IMR-90 (cell line): ENCODE measurements at regions not wholly inside any gene's neighbourhood (a gene's known extent, or its start where the extent isn't known, plus 50 kb on each side); places are given as distances from the start of the nearest gene placed in this dataset.

ENCODE experiments used
- ATAC-seq: fragments of 200-7000 bp; cut with Tn5 transposase; 2 replicates; pipeline ENCODE4 v1.9.1; 2020; ENCODE audit warnings: low read depth, mild to moderate bottlenecking, moderate library complexity
- BruUV-seq: library from RNA; stranded (reverse); fragments of 400-500 nt; replicated peaks from 2 replicates; lab custom pipeline; 2021; lab: Mats Ljungman, UMichigan
- CTCF ChIA-PET: fragments of 300-600 bp; formaldehyde crosslinking; extraction: SDS; loops from one replicate; lab custom pipeline; 2021; ENCODE audit warnings: antibody characterized with exemption; lab: Yijun Ruan, JAX
- POLR2A ChIA-PET: fragments of 300-600 bp; sonication (Branson Sonifier 250); formaldehyde crosslinking; loops from one replicate; lab custom pipeline; 2022; ENCODE audit warnings: antibody characterized with exemption; ENCODE audit not compliant: unreplicated experiment; lab: Charles Lee
- DNase-seq: peaks from one replicate; pipeline ENCODE4 v3.0.0; 2013
- H2AFZ ChIP-seq: replicated peaks from 2 replicates; pipeline ENCODE3; 2013; ENCODE audit warnings: low read length, mild to moderate bottlenecking; ENCODE audit not compliant: poor library complexity
- H2AK5ac ChIP-seq: 2 replicates; pipeline ENCODE4 v1.6.1; 2013; ENCODE audit warnings: low read depth, low read length, inconsistent platforms
- H2AK9ac ChIP-seq: replicated peaks from 2 replicates; pipeline ENCODE3; 2013; ENCODE audit warnings: mild to moderate bottlenecking, low read depth, low read length, moderate library complexity; ENCODE audit not compliant: poor library complexity
- H2BK120ac ChIP-seq: 2 replicates; pipeline ENCODE4 v1.6.1; 2013; ENCODE audit warnings: low read depth, low read length, inconsistent platforms
- H2BK15ac ChIP-seq: 3 replicates; pipeline ENCODE4 v1.6.1; 2013; ENCODE audit warnings: low read depth, low read length, inconsistent platforms
- H2BK20ac ChIP-seq: 2 replicates; pipeline ENCODE4 v1.6.1; 2013; ENCODE audit warnings: low read depth, mild to moderate bottlenecking, inconsistent platforms, low read length, moderate library complexity
- H2BK5ac ChIP-seq: 2 replicates; pipeline ENCODE4 v1.6.1; 2013; ENCODE audit warnings: mild to moderate bottlenecking, low read depth, low read length, inconsistent platforms; ENCODE audit not compliant: poor library complexity, severe bottlenecking
- H3K14ac ChIP-seq: replicated peaks from 2 replicates; pipeline ENCODE4 v1.6.1; 2013; ENCODE audit warnings: low read depth, low read length, inconsistent platforms
- H3K18ac ChIP-seq: 2 replicates; pipeline ENCODE4 v1.6.1; 2013; ENCODE audit warnings: low read depth, low read length, control low read depth
- H3K23ac ChIP-seq: 2 replicates; pipeline ENCODE4 v1.6.1; 2013; ENCODE audit warnings: low read depth, low read length, inconsistent platforms
- H3K27ac ChIP-seq: 2 replicates; pipeline ENCODE4 v1.5.1; 2013; ENCODE audit warnings: mild to moderate bottlenecking, control low read depth, low read length; ENCODE audit not compliant: insufficient read depth
- H3K27me3 ChIP-seq: 2 replicates; pipeline ENCODE4 v1.6.1; 2013; ENCODE audit warnings: low read length; ENCODE audit not compliant: control insufficient read depth, insufficient read depth
- H3K36me3 ChIP-seq: 2 replicates; pipeline ENCODE4 v1.6.1; 2013; ENCODE audit warnings: low read length, mixed read lengths; ENCODE audit not compliant: control insufficient read depth, insufficient read depth
- H3K4ac ChIP-seq: 2 replicates; pipeline ENCODE4 v1.6.1; 2013; ENCODE audit warnings: low read depth, low read length, inconsistent platforms
- H3K4me1 ChIP-seq: 2 replicates; pipeline ENCODE4 v1.6.1; 2013; ENCODE audit warnings: low read length, mixed read lengths; ENCODE audit not compliant: control insufficient read depth, insufficient read depth
- H3K4me2 ChIP-seq: 2 replicates; pipeline ENCODE4 v1.6.1; 2013; ENCODE audit warnings: low read depth, mild to moderate bottlenecking, control low read depth, low read length, moderate library complexity
- H3K4me3 ChIP-seq: 2 replicates; pipeline ENCODE4 v1.5.1; 2013; ENCODE audit warnings: low read depth, mild to moderate bottlenecking, control low read depth, low read length, moderate library complexity; ENCODE audit not compliant: insufficient read depth
- H3K56ac ChIP-seq: 2 replicates; pipeline ENCODE4 v1.6.1; 2013; ENCODE audit warnings: low read length, inconsistent platforms; ENCODE audit not compliant: insufficient read depth; ENCODE audit errors: extremely low read depth
- H3K79me1 ChIP-seq, 2 experiments: 2 replicates each; pipeline ENCODE4 v1.6.1; 2013; ENCODE audit warnings: low read length in 2 of 2, inconsistent platforms in 1 of 2, low read depth in 1 of 2
- H3K9ac ChIP-seq: 2 replicates; pipeline ENCODE4 v1.6.1; 2013; ENCODE audit warnings: low read depth, low read length, control low read depth
- H3K9me1 ChIP-seq: 2 replicates; pipeline ENCODE4 v1.6.1; 2013; ENCODE audit warnings: low read length, inconsistent platforms; ENCODE audit not compliant: insufficient read depth
- H3K9me3 ChIP-seq: 2 replicates; pipeline ENCODE4 v1.6.1; 2013; ENCODE audit warnings: low read length; ENCODE audit not compliant: control insufficient read depth, insufficient read depth
- H4K20me1 ChIP-seq: 2 replicates; pipeline ENCODE4 v1.6.1; 2013; ENCODE audit warnings: low read length, inconsistent platforms; ENCODE audit not compliant: insufficient read depth
- H4K5ac ChIP-seq: 2 replicates; pipeline ENCODE4 v1.6.1; 2013; ENCODE audit warnings: mild to moderate bottlenecking, low read depth, low read length, control low read depth
- H4K8ac ChIP-seq, 2 experiments: 2 replicates each; pipeline ENCODE4 v1.6.1; 2013; ENCODE audit warnings: low read depth in 2 of 2, low read length in 2 of 2, control low read depth in 1 of 2, inconsistent platforms in 1 of 2
- H4K91ac ChIP-seq: 2 replicates; pipeline ENCODE4 v1.6.1; 2013; ENCODE audit warnings: low read depth, low read length, inconsistent platforms; ENCODE audit not compliant: insufficient read depth
- BHLHE40 ChIP-seq: fragments of 150-350 bp; IDR thresholded peaks from 2 replicates; pipeline ENCODE4 v1.6.1; 2016; ENCODE audit warnings: mild to moderate bottlenecking, low read depth, low read length
- CEBPB ChIP-seq: IDR thresholded peaks from 2 replicates; pipeline ENCODE4 v1.6.1; 2012; ENCODE audit warnings: low read depth, low read length, improper control_type of control experiment
- CHD1 ChIP-seq: IDR thresholded peaks from 2 replicates; pipeline ENCODE4 v1.6.1; 2012; ENCODE audit warnings: low read depth, low read length, improper control_type of control experiment
- CTCF ChIP-seq: conservative IDR thresholded peaks from 2 replicates; pipeline ENCODE4 v1.5.1; 2012; ENCODE audit warnings: mild to moderate bottlenecking, low read depth, low read length, improper control_type of control experiment
- FOS ChIP-seq: fragments of 150-350 bp; IDR thresholded peaks from 2 replicates; pipeline ENCODE4 v1.6.1; 2016; ENCODE audit warnings: low read depth, low read length
- MAFK ChIP-seq: IDR thresholded peaks from 2 replicates; pipeline ENCODE4 v1.6.1; 2012; ENCODE audit warnings: low read depth, low read length, improper control_type of control experiment
- MAZ ChIP-seq: IDR thresholded peaks from 2 replicates; pipeline ENCODE4 v1.6.1; 2012; ENCODE audit warnings: low read depth, mild to moderate bottlenecking, low read length, improper control_type of control experiment, moderate library complexity, borderline replicate concordance
- MXI1 ChIP-seq: IDR thresholded peaks from 2 replicates; pipeline ENCODE4 v1.6.1; 2012; ENCODE audit warnings: low read depth, mild to moderate bottlenecking, low read length, moderate library complexity, borderline replicate concordance
- NFE2L2 ChIP-seq: fragments of 150-350 bp; IDR thresholded peaks from 2 replicates; pipeline ENCODE4 v1.6.1; 2016; ENCODE audit warnings: low read depth, mild to moderate bottlenecking, low read length
- POLR2A ChIP-seq: IDR thresholded peaks from 2 replicates; pipeline ENCODE4 v1.6.1; 2012; ENCODE audit warnings: mild to moderate bottlenecking, low read depth, low read length
- RAD21 ChIP-seq: IDR thresholded peaks from 2 replicates; pipeline ENCODE4 v1.6.1; 2012; ENCODE audit warnings: low read length, improper control_type of control experiment
- RCOR1 ChIP-seq: IDR thresholded peaks from 2 replicates; pipeline ENCODE4 v1.6.1; 2012; ENCODE audit warnings: mild to moderate bottlenecking, low read length, improper control_type of control experiment; ENCODE audit not compliant: insufficient replicate concordance
- RFX5 ChIP-seq: IDR thresholded peaks from 2 replicates; pipeline ENCODE4 v1.8.0; 2012; ENCODE audit warnings: low read depth, mild to moderate bottlenecking, low read length, moderate library complexity
- SMC3 ChIP-seq: fragments of 150-350 bp; IDR thresholded peaks from 2 replicates; pipeline ENCODE4 v1.6.1; 2016; ENCODE audit warnings: low read depth, mild to moderate bottlenecking, antibody characterized with exemption, low read length, moderate library complexity
- WGBS, 2 experiments: methylation state at CpG; one replicate each; pipeline versions ENCODE4 v1.1.5 to v1.1.7; 2013; ENCODE audit warnings: missing lambda C conversion rate in 2 of 2; ENCODE audit not compliant: insufficient read length in 1 of 2; ENCODE audit errors: extremely low coverage in 2 of 2; 5-methylcytosine and 5-hydroxymethylcytosine counted together
- dilution Hi-C: fragments of 300-500 bp; cut with HindIII; formaldehyde crosslinking; loops from one replicate; pipeline ENCODE4 v1.14.3; 2018; ENCODE audit warnings: low sequenced_read_pairs; ENCODE audit not compliant: unreplicated experiment
- in situ Hi-C: fragments of 300-500 bp; cut with MboI; formaldehyde crosslinking; loops from 3 replicates; pipeline ENCODE4 v1.14.3; 2019; ENCODE audit warnings: low sequenced_read_pairs, inconsistent platforms, mixed read lengths
- intact Hi-C: fragments of 100-400 bp; cut with micrococcal nuclease; formaldehyde crosslinking; loops from 2 replicates; pipeline ENCODE4 v1.10.0; 2022
- TF ChIP-seq, protein P1 (sequence below): fragments of 150-350 bp; IDR thresholded peaks from 2 replicates; pipeline ENCODE4 v1.6.1; 2016; ENCODE audit warnings: low read depth, mild to moderate bottlenecking, low read length, moderate library complexity, borderline replicate concordance
- TF ChIP-seq, protein P2 (sequence below): fragments of 150-350 bp; IDR thresholded peaks from 2 replicates; pipeline ENCODE4 v1.6.1; 2017; ENCODE audit warnings: mild to moderate bottlenecking, antibody characterized with exemption, low read length, low read depth

- dilution Hi-C loops (no loop called here), intact Hi-C loops (no loop called here), in situ Hi-C loops (no loop called here)
- Histone ChIP-seq H3K36me3 (no peaks in the 10 kb centered on the region), H3K79me1 (no peaks in the 10 kb centered on the region), H3K4me1 (0 out of 2 replicates have a peak, but pooled peaks cover 2% of the 10 kb centered on the region), H3K27ac (no peak overlapping the region), H3K27me3 (no peaks in the 10 kb centered on the region), H4K5ac (no peak overlapping the region), H4K8ac (no peak overlapping the region), H3K56ac (no peak overlapping the region), H2BK120ac (no peak overlapping the region), H2BK15ac (no peak overlapping the region), H4K91ac (no peak overlapping the region), H3K4ac (no peak overlapping the region; the same call in 1 of the 2 replicates), H4K20me1 (no peaks in the 10 kb centered on the region), H2AK5ac (no peak overlapping the region), H2BK20ac (no peak overlapping the region), H3K4me2 (no peak overlapping the region), H2BK5ac (no peak overlapping the region), H3K14ac (no peak overlapping the region; the same call in 1 of the 2 replicates), H2AK9ac (no peak overlapping the region), H3K9me1 (no peaks in the 10 kb centered on the region), H2AFZ (no peak overlapping the region), H3K18ac (no peak overlapping the region), H3K23ac (no peak overlapping the region), H3K9ac (no peak overlapping the region), H3K4me3 (no peak overlapping the region), H3K9me3 (no peaks in the 10 kb centered on the region)
- 80% methylated on average over 2 of the region's 5 CpGs; no CpG with 5 or more reads in 1 of the 2 experiments for WGBS, 2 experiments
- no TSS peak for BruUV-seq
- ChIA-PET CTCF (no interaction called here), POLR2A (interaction anchor here (0.6 kb wide), 1 partner anchor 350 kb away, joined by 3 read pairs; the partner anchor contains the start of gene CDH6)
- no peak for TF ChIP-seq MAFK
- no peak for TF ChIP-seq RAD21
- TF ChIP-seq CHD1: no peak
- no peak for TF ChIP-seq POLR2A
- TF ChIP-seq BHLHE40: no peak
- TF ChIP-seq RCOR1: no peak
- no peak for TF ChIP-seq MAZ
- TF ChIP-seq FOS: no peak
- TF ChIP-seq CEBPB: no peak
- no peak for TF ChIP-seq RFX5
- no peak for TF ChIP-seq SMC3
- TF ChIP-seq, protein P1, sequence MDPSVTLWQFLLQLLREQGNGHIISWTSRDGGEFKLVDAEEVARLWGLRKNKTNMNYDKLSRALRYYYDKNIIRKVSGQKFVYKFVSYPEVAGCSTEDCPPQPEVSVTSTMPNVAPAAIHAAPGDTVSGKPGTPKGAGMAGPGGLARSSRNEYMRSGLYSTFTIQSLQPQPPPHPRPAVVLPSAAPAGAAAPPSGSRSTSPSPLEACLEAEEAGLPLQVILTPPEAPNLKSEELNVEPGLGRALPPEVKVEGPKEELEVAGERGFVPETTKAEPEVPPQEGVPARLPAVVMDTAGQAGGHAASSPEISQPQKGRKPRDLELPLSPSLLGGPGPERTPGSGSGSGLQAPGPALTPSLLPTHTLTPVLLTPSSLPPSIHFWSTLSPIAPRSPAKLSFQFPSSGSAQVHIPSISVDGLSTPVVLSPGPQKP: no peak
- no peak for TF ChIP-seq MXI1
- TF ChIP-seq, protein P2, sequence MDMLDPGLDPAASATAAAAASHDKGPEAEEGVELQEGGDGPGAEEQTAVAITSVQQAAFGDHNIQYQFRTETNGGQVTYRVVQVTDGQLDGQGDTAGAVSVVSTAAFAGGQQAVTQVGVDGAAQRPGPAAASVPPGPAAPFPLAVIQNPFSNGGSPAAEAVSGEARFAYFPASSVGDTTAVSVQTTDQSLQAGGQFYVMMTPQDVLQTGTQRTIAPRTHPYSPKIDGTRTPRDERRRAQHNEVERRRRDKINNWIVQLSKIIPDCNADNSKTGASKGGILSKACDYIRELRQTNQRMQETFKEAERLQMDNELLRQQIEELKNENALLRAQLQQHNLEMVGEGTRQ: no peak
- TF ChIP-seq NFE2L2: no peak
- TF ChIP-seq CTCF: no peak
- ATAC-seq (no peak), DNase-seq (no peak)
Measured at GRCh38 chr5:30843541-30843940, 349.9 kb upstream of the CDH6 start.
